Body of pancreas (tissue), 4 donors: ENCODE measurements at regions not wholly inside any gene's neighbourhood (a gene's known extent, or its start where the extent isn't known, plus 50 kb on each side); places are given as distances from the start of the nearest gene placed in this dataset.

Source experiments
- CTCF ChIP-seq, 7 experiments: fragments of 450-650 bp in 4 of 7; fragments of 200-600 bp in 3 of 7; sonication (generic) in 3 of 7; IDR thresholded peaks; one replicate each; pipeline ENCODE4 v1.5.1; 2016 to 2019; ENCODE audit warnings: antibody characterized with exemption in 7 of 7
- POLR2A ChIP-seq, 3 donors: fragments of 450-650 bp; IDR thresholded peaks; one replicate each; pipeline ENCODE4 v1.6.1; 2016; ENCODE audit warnings: antibody characterized with exemption in 3 of 3, mild to moderate bottlenecking in 2 of 3

GRCh38 chr15:54829821-54830220 is 366.9 kb downstream of the RSL24D1 start:
- TF ChIP-seq CTCF (IDR thresholded peaks at IDR 0.05) (no peak), POLR2A (IDR thresholded peaks at IDR 0.05) (no peak)
